H4 (cell line): ENCODE measurements at regions not wholly inside any gene's neighbourhood (a gene's known extent, or its start where the extent isn't known, plus 50 kb on each side); places are given as distances from the start of the nearest gene placed in this dataset.

Experiments
- DNase-seq: peaks from one replicate; pipeline ENCODE4 v3.0.0-alpha.2; 2015; ENCODE audit warnings: low spot score

DNA sequence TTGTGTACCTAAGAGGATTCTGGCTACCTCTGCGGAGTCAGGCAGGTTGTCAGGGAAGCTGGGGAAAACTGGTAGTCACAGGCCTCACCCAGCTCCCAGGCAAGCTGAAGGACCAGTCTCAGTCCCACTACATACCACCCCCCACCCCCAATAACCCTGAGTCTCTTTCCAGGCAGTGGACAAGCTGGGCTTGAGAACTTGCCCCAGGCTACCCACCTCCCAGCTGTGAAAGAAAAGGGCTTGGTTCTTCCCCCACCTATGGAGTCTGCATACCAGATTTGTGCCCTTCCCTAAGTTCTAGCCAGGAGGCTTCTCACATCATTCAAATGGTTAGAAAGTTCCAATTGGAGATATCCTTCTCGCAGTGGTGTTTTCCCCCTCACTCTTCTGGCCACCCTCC, 1678.8 kb downstream of the MAT2B start:
- no peak for DNase-seq

DNA sequence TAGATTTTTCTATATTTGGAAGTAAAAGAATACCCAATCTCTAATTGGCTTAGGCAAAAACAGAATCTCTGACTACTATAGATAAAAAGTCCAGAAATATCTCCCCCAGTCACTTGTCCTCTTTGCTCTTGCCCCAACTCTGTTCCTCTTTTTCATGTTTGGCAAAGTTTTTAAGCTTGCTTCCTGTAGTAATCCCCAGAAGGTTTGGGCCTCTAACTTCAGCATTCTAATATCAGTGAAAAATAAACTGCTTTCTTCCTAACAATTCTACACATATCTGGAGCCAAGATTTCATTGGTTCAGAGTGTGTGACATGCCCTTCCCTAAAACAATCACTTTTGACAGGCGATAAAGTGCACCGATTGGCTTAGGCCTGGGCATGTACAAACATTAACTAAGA, 1680.3 kb downstream of the MAT2B start:
- DNase-seq: no peak

DNA sequence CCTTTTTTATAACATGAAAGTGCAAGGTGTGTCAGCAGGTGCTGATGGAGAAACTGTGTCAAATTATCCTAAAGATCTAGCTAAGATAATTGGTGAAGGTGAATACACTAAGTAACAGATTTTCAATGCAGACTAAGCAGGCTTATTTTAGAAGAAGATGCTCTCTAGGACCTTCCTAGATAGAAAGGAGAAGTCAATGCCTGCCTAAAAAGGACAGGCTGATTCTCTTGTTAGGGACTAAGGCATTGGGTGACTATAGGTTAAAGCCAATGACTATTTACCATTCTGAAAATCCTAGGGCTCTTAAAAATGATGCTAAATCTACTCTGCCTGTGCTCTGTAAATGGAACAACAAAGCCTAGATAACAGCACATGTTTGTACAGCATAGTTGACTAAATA, 1682.4 kb downstream of the MAT2B start:
- no peak for DNase-seq

DNA sequence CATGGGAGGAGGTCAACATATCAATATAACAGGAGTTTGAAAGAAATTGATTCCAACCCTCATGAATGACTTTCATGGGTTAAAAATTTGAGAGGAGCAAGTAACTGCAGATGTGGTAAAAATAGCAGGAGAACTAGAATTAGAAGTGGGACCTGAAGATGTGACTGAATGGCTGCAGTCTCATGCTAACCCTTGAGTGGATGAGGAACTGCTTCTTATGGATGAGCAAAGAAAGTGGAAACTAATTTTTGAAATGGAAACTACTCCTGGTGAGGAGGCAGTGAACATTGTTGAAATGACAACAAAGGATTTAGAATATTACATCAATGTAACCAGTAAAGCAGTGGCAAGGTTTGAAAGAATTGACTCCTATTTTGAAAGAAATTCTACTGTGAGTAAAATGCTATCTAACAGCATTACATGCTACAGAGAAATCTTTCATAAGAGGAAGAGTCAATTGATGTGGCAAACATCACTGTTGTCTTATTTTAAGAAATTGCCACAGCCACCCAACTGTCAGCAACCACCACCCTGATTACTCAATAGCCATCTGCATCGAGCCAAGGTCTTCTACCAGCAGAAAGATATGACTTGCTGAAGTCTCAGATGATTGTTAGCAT, 1683.2 kb downstream of the MAT2B start:
- DNase-seq: no peak

DNA sequence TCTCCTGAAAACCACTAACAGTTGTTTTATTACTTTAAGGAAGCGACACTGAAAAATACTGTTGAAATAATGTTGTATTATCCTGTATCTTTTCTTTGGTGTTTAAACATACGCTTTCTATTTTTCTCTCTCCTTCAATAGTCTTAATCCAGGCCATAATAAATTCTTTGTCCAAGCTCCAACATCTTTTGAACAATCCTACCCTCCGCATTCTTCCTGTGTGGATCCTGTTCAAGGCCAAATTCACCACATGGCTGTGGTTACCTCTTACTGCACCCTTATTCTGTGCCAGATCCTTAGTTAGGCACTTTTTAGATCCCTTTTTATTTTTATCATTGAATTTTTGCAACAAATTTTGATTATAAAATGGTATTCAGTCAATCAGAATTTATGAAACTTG, 1691.5 kb downstream of the MAT2B start:
- DNase-seq: no peak

DNA sequence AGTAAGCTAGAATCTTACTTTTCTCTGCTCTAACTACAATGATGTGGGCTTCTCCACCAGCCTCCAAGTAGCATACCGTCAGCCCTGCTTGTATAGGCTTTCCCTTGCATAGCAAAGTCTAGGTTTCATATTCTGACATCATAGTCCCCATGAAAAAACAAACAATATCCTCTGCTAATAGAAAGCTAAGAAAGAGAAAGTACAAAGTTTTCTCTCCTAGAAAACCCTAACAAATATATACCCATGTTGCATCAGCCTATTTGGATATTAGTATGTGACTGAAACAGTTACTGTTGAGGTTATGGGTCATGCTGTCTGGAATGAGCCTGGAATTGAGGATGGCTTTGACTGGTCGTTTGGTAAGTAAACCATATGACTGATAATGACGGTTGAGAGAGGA, 1696.0 kb downstream of the MAT2B start:
- DNase-seq: peak; percentile 26

DNA sequence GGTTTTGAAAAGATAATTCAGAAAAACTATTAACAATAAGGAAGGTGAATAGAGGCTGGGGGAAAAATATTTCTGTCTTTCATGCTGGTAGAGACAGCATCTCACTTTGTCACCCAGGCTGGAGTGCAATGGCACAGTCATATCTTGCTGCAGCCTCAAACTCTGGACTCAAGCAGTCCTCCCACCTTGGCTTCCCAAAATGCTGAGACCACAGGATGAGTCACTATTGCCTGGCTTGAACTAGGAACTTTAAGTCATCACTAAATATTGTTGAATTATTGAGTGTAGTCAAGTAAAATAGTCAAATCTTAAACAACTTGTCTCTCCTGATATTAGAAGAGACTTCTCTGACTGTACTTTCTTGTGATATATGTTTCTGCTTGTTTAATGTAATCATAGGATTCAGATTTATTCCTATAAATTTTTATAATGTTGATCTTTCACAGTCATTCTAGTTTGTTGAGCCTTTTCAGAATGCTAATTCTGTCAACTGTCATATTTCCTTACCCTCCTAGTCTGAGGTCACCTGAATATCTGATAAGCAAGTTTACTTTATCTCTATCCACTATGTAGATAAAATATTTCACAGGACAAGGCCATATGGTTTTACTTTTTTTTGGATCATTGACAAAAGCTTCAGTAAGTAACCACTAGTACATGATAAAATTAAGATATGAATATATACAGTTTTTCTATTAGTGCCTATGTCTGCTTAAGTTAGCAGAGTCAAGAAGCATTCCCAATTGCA, 1696.5 kb downstream of the MAT2B start:
- peak; percentile 45 for DNase-seq

DNA sequence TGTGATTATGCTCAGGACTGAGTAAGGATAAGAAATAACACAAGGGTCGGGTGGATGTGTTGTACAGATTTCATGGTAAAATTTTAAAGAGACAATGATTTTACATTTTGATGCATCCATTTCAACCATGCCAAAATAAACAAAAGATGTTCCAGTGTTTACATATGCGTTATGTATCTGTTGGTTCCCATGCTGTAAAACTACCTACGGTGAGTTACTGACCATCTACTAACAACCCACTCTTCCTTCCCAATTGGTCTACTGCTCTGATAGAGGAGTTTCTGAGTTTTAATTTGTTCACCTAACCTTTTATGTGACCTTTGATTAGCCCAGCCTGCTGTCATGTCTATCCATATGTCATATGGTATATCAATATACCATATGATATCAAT, 1697.1 kb downstream of the MAT2B start:
- no peak for DNase-seq

DNA sequence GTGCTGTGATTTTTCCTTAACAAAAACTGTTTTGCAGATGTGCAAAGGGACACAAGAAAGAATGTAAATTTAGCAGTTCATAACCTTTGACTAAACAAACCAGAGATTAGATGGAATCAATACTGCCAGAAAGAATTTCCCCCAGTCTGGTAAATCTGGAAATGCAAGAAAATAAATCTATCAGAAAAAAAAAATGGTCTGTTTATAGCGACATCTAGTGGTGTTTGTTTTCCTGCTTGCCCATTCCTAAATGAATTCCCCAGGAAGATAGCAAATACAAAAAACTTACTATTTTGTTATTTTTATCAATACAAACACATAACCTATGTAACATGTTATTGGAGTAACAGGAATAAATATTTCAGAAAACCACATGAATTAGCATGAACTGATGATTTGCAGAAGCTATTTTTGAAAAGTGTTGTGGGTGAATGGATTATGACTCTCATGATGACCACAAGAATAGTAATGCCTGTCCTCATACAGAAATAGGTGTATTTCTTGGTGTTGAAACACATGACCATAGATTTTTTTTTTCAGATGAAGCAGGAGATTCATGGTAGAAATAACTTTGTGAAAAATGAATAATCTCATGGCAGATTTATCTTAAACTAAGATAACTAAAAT, 1703.8 kb downstream of the MAT2B start:
- peak; percentile 6 for DNase-seq

DNA sequence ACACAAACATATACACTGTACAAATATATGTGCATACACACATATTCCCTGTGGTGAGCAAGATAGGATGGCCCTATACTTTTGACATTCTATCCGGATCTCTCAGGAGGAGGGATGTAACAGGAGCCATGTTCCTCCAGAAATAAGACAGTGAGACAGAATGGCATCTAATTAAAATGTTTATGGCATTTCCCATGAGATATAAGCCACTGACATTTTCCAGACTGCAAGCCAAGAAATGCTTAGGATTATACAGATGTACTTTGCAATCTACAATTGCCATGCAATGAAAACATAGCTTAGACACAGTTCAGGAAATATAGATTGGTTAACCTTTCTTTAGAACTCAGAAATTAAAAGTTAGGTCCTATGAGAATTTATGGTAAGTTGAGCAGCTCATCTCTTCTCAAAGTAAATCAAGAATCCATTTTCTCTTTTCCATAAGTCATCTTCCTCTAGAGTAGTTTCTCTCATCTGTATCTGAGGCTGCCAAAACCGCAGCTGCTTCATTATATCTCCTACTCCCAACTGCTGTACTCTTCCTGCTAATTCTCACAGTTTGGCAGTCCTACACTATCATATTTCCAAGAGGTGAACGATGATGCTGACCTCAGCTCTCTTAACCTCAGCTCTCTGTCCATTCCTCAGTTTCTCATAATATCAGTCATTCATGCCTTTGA, 1719.1 kb downstream of the MAT2B start:
- no peak for DNase-seq

GRCh38 chr5:165227515-165227914, 1722.1 kb downstream of the MAT2B start:
- DNase-seq: peak; percentile 7

DNA sequence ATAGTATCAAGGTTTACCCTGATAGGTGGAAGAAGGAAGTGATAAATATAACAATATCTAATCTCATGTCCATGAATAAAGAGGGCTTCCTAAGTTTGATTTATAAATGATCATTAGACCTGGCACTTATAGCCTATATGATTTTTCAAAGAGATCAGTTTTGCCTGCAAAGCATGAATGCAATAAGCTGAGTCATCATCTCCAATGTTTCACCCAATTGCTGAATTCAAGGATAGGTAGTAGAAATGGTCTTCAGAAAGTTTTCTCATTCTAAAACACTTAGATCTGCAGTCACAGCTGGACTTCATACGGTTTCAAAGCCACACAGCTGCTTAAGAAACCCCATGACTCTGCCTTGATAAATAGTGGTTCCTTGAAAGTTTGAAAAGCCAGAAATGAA, 1722.8 kb downstream of the MAT2B start:
- no peak for DNase-seq

DNA sequence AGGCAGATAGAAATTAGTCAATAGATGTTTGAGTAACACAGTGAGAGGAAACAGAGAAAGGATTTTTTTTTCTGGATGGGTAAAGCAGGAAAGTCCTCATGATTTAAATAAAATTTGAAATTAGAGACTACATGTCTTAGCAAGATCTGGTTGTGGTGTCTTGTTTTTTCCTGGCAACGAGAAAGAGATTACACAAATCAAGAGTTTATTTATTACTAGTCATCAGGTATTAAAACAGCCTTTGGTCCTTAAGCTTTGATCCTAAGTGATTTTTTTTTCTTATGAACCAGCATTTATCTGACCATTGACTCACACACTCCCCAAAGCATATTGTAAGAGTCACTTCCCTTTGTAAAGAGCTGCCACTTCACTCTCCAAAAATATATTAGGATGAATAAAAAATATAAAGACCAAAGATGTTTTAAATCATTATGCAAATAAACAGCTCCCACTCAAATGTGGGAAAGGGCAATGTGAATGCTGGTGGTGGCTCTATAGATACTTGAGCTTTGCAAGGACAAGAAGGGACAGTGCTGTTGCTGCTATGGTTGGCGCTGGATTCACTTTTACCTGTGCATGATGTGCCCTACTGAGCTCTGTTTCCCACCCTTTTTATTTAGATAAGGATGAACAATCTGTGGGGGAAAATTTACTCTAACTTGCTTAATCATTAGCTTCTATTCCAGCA, 1726.5 kb downstream of the MAT2B start:
- no peak for DNase-seq

DNA sequence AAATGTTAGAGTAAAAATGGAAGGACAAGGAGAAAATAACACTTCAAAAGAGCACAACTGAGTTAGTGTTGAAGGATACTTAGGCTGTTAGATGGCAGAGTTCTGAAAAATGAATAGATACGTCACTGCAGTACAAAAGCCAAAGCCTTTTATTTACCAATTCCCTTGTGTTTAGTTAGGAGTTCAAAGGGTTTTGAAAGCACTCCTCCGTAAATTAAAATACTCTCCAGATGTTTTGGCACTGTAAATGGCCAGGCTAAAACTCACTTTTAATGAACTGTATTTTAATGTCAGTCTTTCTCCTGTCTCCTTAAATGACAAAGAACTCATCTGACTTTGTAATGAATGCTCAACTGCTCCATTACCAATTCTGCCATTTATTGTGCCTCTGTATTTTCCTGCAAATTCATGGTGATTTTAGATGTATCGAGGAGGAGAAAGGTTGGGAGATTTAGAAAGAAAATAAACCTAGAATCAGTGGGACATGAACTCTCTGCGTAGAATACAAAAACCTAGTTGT, 1727.2 kb downstream of the MAT2B start:
- no peak for DNase-seq

DNA sequence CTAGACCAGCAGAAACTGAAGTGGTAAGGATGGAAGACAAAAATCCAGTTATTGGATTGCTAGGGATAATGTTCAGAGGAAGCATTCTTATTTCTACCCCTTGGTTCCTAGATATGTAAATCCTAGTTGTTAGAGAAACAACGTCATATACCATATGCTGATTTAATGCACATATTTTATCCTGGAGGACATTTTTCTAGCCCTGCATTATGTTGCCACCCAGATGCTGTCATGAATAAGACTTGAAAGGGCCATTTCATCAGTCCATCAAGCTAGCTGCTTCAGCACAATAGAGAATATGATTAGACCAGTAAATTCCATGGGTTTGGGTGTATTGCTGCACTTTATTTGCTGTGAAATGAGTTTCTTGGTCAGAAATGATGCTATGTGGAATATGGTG, 1736.4 kb downstream of the MAT2B start:
- no peak for DNase-seq

DNA sequence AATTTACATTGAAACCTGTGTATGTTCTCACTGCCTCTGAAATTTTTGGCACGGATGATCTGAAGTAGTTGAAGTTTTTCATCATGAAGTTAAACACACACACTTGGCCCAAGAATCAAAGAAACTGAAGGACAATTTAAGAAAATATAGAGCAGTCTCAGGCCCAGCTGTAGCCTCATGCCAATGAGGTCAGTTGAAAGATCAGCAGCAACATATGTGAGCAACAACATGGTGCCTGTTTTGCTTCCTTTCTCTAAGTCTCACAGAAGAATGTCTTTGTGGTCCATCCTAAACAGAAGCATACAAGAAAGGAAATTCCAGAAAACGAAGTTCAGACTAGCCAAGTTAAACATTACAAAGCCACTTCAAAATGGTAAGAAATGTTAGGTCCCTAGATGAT, 1737.2 kb downstream of the MAT2B start:
- no peak for DNase-seq

GRCh38 chr5:165244407-165244806, 1739.0 kb downstream of the MAT2B start:
- DNase-seq: no peak

DNA sequence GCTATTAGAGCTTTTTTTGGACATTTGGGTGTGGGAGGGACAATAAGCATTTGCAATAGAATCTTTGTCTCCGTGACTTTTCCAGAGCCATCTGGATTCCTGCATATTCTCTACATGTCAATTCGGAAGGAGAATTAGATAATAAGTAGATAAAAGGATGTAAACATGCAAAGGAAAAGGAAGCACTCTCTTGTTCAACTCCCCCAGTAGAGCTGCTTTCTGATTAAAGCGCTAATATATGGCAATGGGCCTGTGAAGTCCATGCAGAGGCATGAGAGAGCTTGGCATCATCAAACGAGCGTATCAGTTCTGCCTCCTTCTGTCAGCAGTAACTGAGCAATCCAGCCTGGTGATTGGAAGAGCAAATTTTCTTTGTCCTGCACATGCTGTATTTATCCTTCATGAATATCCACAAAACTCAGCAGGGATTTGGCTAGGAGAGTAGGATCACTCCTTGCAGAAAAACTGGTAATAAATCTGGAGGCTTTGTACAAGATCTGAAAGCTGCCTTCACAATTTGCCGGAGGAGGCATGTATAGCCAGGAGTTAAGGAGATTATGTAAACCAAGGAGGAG, 1752.9 kb downstream of the MAT2B start:
- no peak for DNase-seq

- no peak for DNase-seq
These were observed 1755.0 kb downstream of the MAT2B start for GRCh38 chr5:165260426-165260825.

DNA sequence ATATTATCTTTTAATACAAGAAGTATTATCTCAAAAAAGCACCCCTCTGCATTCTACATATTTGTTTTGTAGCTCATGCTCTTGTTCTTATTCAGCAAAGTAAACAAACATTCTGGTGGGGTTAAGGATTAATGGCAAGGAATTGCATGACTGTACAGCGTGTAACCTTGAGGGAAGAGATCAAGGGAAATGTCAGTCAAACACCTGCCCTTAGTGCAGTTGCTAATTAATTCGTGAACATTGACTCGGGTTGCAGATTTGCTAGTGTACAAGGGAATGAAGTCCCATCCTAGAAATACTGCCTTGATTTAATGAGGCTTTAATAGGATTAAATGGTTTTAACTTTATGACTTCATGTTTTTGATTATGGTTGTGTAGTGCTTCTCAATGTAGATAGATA, 1758.1 kb downstream of the MAT2B start:
- no peak for DNase-seq

- no peak for DNase-seq
These were observed 1761.5 kb downstream of the MAT2B start for GRCh38 chr5:165266939-165267338.

DNA sequence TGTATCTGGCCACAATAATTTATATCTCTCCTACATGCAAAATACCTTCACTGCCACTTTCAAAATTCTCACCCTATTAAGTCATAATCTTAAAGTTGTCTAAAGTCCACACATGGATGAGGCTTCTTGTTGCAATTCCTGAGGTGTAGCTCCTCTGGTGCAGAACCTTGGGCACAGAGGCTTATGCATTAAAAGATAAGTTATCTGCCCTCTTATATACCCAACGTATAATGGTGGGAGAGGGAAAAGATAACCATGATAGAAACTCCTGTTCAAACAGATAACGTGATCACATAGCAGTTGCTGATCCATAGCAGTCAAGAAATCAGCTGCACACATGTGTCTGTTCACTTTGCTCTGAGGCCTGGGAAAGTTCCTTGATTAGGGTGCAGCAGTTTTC, 1767.0 kb downstream of the MAT2B start:
- no peak for DNase-seq
